ENCODE measurements at regions not wholly inside any gene's neighbourhood (a gene's known extent, or its start where the extent isn't known, plus 50 kb on each side); places are given as distances from the start of the nearest gene placed in this dataset.

DNA sequence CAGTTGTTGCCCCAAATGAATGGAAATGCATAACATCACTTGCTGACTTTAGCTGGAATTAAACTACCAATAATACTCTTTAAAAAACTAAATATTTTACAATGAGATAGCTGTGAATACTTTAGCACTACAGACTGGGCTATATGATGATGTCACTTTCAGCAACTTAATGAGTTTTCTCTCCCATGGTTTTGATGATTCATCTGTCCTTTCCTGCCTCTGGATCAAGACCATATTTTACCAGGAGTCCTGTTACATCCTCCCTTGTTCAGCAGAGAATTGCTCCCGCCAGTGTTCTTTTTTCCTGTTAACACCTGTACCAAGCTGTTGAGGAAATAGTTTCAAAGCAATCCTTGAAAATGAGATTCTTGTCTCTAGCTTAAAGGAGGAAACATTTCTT, 543.0 kb downstream of the SPRY1 start:
- no peak for DNase-seq (ENCODE audit: low read depth)

DNA sequence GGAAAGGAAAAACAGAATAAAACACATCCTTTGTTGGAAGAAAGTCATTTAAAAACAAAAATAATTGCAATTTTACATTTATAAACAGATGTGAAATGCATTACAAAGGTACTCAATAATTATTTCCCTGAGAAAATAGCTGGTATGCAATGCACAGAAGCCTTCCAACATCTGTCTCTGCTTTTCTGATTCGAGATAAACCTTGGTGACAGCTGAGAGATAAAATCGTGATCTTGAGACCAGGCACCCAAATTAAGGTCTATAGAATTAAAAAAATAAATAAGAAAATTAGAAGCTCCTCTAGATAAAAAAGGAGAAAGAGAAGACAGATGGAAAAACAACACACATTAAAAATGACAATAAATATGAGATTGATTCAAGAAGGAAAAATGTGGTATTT, 544.0 kb downstream of the SPRY1 start:
- no peak for DNase-seq (ENCODE audit: low read depth)

DNA sequence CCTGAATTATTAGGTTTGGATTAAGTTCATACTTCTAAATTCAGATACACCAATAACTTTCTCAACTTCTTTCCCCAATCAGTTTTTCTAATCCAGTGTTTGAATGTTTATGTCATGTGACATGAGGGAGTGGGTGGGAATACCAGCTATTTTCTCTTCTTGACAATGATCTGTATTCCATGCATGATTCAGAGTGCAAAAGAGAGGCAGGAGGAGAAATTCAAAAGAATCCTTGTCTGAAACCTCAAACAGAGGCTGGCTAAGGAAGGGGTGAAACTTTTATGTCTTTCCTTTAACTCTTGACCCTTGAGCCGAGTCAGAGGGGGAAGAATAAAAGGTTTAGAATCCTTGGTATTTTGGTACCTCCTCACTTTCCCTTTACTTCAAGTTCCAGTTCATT, 544.7 kb downstream of the SPRY1 start:
- no peak for DNase-seq (ENCODE audit: low read depth)

DNA sequence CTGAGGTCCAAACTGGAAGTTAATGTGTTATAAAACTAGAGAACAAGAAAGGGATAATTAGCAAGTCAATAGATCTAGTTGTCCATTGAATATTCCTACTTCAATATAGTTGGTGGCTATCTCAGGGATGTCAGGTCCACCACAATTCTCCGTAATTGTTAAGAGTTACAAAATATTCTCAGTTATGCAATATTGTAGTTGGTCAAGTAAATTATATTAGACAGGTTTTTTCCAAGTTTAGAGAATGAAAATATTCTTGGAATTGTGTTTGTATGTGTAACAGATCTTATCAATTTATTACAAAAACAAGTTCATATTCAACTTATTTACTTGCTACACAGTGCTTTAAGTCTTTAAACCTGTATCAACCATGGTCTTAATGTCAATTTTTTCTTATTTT, 547.4 kb downstream of the SPRY1 start:
- no peak for DNase-seq (ENCODE audit: low read depth)

DNA sequence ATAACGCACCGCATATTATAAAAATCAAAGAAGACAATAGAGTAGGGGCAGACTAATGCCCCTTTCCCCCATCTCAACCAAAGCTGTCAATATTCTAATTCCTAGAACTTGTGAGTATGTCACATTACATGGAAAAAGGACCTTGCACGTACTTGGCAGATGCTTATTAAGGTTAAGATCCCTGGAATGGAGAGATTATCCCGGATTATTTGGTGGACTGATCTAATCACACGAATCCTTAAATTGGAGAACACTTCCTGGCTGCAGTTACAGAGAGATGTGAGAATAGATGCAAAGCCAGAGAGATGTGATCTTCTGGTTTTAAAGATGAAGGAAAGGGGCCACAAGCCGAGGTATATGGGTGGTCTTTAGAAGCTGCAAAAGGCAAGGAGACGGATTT, 548.7 kb downstream of the SPRY1 start:
- DNase-seq (ENCODE audit: low read depth): no peak

DNA sequence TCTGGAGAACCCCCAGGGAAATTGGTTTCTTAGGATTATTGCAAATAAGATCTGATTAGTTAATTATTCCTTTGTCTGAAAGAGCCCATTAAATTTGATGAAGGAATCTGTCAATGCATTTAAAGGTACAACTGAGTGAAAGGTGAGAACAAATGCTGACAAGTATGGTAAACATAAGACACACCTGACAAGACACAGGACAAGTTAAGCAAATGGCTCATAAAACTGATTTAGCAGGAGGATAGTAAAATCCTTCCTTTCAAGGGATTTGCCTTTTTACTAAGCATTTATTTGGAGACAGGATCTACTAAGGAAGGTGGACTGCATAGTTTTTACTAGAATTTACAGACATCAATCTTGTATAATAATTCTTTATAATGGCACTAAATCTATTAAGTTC, 553.9 kb downstream of the SPRY1 start:
- DNase-seq (ENCODE audit: low read depth): no peak

DNA sequence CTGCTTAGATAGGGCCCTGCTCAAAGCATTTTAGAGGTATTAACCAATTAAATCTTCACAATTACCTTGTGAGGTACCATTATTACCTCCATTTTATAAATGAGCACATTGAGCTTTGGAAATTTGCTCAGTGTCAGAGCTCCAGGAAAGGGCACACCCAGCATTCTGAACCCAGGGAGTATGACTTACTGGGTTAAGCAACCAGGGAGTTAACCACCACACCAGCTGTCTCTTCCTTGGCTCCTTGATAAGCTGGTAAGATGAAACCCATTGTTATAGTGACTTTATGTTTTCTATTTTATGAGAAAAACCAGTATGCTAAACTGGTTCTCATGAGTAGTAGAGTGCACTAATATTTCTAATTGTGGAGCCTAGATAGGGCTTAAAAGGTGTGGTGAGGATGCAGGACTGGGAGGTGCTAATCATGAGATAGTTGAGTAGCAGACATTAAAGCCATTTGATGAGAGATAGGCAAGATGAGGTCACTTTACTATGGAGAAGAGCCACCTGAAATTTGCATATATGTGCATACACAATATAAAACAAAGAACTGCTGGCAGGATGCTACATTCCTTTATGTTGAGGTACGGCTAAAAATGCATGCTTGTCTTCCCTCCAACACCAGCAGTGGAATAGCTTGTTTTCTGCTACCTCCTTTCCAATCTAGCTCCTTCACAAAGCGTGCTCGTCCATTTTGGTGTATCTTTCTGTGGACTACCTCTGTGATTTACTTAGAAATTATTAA, 556.1 kb downstream of the SPRY1 start:
- no peak for DNase-seq (ENCODE audit: low read depth)

DNA sequence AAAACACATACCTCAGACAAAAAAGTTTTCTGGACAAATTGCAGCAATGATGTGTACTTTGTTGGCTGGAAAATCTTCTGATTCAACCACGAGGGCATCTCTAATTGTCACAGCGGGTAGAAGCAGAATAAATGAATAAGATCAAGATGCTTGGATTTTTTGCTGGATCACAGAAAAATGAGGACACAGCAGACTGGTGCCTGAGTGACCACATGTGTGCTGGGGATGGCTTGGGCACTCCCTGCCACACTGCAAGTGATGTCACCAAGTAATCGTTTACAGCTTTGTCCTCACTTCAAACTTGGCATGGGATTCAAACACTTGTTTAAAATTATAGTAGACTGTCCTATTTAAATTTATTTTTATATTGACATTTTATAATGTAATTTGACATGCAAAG, 557.0 kb downstream of the SPRY1 start:
- DNase-seq (ENCODE audit: low read depth): no peak

DNA sequence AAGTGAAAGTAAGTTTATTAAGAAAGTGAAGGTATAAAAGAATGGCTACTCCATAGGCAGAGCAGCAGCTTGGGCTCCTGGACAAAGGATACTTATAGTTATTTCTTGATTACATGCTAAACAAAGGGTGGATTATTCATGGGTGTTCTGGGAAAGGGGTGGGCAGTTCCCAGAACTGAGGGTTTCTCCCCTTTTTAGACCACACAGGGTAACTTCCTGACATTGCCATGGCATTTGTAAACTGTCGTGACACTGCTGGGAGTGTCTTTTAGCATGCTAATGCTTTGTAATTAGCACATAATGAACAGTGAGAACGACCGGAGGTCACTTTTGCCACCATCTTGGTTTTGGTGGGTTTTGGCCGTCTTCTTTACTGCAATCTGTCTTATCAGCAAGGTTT, 557.6 kb downstream of the SPRY1 start:
- no peak for DNase-seq (ENCODE audit: low read depth)

DNA sequence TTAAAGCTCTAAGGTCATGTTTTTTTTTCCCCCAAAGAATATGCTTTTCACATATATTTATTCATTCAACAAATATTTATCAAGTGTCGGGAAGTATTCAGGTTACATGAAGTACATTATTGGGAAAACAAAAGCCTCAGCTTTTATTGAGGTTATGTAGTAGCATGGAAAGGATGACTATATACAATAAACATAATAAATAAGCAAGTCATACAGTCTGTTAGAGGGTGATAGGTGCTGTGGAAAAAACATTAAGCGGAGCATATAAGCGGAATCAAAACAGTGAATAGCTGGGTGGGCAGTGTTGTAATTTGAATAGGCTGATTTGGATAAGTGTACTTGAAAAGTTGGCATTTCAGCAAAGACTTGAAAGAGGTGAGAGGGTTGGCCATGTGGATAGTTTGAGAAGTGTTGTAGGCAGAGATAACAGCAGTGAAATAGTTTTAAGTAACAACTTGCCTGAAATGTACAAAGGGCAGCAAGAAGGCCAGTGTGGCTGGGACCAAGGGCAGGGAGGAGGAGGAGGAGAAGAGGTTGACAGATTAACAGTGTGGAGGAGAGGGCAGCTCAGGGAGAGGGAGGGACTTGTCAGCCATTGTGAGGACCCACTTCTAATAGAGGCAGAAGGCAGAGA, 558.7 kb downstream of the SPRY1 start:
- DNase-seq (ENCODE audit: low read depth): no peak

DNA sequence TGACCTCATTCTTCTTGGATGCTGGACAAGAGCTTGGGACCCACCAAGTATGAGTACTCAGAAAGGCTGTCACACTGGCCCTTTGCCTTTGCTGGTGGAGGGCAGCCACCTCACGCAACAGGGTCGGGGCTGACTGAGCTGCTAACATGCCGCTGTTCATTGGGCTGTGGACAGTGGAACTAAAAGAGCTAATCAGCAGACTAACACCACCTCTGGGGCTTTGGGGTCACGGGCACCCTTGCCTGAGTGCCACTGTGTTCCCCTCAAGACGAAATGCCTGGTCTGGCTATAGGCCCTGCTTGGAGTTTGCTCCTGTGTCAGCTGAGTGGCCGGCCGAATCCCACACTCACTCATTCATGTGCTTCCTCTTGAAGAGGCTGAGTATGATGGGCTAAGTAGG, 559.6 kb downstream of the SPRY1 start:
- DNase-seq (ENCODE audit: low read depth): no peak

DNA sequence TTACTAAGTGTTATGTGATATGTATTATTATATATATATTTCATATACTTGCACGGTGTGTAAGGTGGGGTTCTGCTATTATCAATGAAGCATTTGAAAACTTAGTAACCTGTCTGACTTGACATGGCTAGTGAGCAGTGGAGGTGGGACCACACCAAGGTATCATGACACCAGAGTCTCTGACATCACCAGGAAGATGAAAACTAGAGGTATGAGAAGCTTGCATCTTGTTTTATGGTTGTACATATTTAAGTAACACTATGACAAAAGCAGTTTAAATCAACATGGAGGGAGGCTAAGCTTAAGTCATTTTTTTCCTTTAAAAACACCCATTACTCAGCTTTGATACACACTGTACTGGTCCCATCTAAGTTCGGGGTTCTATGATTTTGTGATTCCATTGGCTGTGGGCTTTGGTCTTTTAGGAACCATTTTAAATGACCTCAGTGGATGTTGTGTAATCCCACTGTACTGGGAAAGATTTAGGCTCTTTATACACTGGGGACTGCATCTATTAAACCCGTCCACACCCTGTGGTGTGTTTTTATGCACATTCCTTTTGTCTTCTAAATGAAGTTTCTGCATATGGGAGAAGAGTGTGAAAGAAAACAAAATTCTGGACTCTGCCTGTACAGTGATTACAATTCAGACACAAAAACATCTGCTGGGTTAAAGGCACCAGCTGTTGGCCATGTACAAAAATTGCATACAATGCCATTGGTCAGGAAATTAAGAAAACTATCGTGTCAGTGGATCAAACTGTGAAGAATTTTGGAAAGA, 570.6 kb downstream of the SPRY1 start:
- DNase-seq (ENCODE audit: low read depth): no peak

DNA sequence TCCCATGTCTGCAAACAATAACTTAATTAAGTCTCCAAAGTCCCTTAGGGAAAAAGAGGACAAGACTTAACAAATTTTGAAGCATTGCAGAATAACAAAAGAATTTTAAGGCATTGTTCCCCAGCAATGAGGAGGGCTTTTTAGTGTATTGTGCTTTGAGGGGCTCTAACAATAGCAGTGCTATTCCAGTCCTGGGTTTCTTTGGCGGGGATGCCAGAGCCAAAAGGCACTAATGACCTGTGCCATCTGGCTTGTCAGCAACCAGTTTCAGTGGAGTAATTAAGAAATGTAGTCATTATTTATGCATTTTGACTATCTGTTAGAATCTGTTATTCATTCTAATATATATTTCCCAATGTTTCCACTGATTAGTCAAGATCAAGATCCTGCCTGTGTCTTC, 575.4 kb downstream of the SPRY1 start:
- no peak for DNase-seq (ENCODE audit: low read depth)

DNA sequence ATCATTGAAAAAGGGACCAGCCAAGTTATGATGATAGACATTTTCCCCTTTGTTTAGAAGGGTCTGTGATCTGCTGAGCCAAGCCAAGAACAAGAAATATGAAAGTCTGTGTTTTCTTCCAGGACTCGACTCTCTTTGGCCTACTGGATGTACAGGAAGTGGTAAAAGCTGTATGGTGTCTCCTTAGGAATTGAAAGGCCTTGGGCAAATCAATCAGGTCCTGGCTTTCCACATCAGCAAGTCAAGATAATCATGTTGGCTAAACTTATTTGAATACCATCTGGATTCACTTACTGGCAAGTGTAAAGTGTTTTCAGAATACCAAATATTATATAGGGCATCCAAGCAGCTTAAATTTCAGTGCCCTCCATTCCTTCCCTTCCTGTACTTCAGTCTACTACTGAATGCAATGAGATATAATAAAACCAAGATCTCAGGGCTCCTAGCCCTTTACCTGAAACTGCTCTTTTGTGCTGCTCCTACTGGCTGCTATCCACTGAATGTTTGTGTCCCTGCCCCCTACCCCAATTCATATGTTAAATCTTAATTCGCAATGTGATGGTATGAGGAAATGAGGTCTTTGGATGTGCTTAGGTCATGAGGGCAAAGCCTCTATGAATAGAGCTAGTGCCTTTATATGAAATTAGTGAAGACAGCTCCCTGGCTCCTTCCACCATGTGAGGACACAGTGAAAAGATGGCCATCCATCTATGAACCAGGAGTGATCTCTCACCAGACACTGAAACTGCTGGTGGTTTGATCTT, 578.0 kb downstream of the SPRY1 start:
- no peak for DNase-seq (ENCODE audit: low read depth)

DNA sequence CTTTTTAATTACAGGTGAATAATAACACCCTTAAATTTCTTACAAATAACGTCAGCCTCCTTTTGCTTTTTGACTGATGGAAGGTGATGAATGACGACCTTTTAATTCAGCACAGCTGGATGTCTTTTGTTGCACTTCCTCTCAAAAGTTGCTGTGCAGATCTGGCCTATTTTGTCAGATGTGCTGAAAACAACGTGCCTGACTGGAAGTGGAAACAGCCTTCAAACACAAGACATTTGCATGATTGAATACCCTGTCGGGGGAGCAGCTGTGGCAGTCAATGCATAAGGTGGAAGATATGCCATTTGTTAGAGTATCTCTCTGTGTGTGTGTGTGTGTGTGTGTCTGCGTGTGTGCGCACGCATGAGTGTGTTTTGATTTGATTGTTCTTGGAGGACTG, 579.7 kb downstream of the SPRY1 start:
- DNase-seq (ENCODE audit: low read depth): no peak

DNA sequence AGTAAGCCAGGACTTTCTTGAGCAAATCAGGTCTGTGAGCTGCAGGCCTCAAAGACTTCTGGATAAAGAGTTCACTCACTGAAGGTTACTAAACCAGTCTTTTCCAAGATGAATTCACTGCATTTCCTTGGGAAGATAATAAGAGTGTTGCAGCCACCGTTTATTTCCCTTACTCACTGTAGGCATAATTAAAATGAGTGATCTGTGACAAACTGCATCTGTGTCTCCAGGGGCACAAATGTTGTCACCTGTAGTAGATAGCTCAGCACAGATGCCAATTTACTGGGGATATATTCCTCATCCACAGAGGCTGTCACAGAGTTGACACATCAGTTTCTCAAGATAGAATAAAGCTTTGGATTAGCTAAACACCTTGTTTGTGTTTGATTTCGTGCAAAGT, 580.2 kb downstream of the SPRY1 start:
- no peak for DNase-seq (ENCODE audit: low read depth)

DNA sequence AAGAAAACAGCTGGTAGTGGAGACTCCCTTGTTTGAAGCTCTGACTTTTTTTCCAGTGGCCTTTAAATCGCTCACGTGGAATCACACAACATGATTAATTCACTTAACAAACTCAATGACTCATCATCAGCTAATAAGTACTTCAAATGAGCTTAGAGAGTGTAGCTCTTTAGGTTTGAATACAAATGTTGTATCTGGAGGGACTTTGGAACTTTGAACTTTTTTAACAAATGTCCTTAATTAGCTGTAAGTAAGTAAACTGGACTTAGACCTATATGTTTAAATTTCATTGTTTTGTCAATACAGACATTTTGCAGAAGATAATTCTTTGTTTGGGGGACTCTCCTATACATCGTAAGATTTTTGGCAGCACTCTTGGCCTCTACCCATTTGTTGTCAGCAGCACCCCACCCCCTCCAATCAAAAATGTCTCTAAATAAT, 581.1 kb downstream of the SPRY1 start:
- DNase-seq (ENCODE audit: low read depth): no peak

DNA sequence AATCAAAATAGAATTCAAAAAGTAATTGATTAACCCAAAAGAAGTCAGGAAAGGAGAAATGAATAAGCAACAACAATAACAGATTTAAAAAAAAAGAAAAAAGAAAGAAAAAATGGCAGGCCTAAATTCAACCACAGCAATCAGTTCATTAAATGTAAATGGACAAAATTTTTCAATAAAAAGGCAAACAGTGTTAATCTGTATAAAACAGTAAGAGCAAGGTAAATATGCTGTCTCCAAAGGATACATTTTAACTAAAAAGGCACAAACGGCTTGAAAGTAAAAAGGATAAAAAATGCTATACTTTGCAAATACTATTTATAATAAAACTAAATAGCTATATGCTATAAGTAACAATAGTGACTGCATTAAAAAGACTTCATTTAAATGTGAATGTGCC, 582.0 kb downstream of the SPRY1 start:
- DNase-seq (ENCODE audit: low read depth): no peak

DNA sequence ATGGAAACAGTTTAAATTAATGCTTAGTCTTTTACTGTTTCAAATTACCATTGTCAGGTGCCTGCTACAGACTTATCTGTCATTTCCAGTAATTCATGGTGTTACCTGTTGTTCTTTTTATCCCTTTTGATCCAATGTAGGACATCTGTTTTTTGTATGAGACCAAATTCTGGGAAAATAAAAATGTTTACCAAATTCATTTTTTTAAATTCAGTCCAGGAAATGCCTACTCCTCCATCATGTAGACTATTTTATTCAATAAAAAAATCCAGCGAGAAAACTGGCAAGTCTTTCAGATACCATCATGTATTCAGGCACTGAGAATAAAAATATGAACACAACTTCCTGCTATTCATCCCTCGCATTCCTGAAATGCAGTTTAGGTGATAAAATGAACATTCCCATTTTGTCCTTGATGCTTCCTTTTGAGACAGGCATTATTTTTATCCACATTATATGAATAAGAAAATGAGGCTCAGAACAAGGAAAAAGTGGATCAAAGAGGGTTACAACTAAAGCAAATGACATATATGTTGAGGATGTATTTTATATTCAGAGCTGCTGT, 584.2 kb downstream of the SPRY1 start:
- DNase-seq (ENCODE audit: low read depth): no peak

DNA sequence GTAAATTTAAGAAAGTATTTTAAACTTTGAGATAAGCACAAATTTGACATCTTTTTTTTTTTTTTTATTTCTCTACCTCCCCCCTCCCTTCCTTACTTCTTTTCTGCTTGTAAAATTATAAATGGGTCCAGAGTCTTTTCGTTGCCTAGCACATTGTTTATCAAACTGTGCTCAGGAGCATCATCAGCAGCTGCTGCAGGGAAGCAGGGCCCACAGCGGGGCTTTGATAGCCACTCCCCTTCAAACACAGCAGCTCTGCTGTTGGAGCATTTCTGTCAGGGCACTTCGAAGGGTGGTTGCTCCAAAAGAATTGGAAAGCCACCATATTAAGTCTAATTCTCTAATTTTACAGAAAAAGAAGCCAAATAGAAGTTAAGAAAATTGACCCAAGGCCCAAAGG, 588.3 kb downstream of the SPRY1 start:
- DNase-seq (ENCODE audit: low read depth): no peak

DNA sequence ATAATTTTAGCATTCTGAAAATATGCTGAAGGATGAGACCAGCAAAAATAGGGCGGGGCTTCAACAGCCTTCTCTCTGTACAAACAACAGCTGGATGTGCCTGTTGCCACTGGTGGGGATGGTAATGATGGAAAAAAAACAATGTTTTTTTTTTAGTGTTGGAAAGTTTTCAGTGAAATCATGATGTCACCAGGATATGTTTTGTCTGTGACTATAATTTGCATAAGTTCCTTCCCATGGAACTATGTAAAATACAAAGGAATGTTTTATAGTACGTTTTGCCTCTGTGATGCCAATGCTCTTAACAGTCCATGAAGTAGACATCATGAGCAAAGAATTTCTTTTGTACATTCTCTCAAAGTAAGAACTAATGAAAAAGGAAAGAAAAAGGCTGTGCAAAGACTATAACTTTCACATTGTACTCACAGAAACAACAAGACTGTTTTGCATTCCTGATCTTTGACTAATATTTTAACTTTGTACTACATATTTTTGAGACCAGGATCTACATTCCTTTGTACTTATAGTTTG, 589.7 kb downstream of the SPRY1 start:
- DNase-seq (ENCODE audit: low read depth): no peak

DNA sequence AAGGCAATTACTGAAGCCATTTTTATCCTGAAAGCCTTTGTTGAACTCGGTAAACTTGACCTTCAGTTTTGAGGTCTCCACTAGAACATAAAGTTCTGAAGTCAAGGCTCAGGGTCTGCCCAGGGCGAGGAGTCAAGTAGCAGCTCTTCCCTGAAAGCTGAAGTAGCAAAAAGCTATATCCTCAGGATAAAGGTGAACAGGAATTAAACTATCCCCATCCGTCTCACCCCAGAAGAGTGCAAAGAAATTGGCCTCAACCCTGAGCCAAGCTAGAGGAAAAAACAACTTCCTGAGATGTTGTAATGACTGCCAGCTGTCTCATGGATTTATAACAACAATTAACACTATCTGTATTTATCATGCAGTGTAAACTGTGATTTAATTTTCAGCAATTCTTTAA, 590.8 kb downstream of the SPRY1 start:
- DNase-seq (ENCODE audit: low read depth): no peak

All from activated T-cell treated with anti-CD3 and anti-CD28 coated beads for 1 hour (primary cell).